Retinal pigment epithelial cell (primary cell): ENCODE measurements at regions not wholly inside any gene's neighbourhood (a gene's known extent, or its start where the extent isn't known, plus 50 kb on each side); places are given as distances from the start of the nearest gene placed in this dataset.

Experiments
- DNase-seq: peaks from one replicate; pipeline ENCODE4 v3.0.0-alpha.2; 2010; ENCODE audit warnings: low read depth
- H3K4me3 ChIP-seq: 2 replicates; pipeline ENCODE4 v1.5.1; 2011; ENCODE audit warnings: mild to moderate bottlenecking, low read length, control low read depth, moderate library complexity
- TF ChIP-seq, protein P1 (sequence below): conservative IDR thresholded peaks from 2 replicates; pipeline ENCODE4 v1.5.1; 2011; ENCODE audit warnings: low read depth, low read length, control low read depth, inconsistent platforms

DNA sequence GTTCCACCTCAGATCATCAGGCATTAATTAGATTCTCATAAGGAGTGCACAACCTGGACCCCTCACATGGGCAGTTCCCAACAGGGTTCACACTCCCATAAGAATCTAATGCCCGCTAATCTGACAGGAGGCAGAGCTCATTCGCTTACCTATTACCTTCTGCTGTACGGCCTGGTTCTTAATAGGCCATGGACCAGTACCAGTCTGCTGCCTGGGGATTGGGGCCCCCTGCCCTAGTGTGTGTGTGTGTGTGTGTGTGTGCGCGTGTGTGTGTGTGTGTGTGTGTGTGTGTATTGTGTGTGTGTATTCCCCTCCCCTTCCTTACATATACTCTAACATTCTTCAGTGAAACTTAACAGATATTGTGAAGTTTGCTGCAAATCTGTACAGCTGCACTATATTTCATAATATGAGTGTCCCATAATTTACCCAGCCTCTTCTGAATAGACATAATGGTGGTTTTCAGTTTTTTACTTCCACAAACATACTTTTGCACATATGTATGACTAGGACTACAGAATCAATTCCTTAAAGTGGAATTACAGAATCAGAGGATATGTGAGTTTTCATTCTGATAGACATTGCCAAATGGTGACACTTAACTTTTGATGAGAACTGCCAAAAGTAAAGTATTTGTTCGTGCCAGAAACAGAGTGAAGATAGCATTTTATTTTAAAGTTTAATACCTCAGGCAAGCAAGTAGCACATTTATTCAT lies 205.2 kb upstream of the EEA1 start:
- no peak overlapping the region for H3K4me3 ChIP-seq
- DNase-seq = no peak
- TF ChIP-seq, protein P1, sequence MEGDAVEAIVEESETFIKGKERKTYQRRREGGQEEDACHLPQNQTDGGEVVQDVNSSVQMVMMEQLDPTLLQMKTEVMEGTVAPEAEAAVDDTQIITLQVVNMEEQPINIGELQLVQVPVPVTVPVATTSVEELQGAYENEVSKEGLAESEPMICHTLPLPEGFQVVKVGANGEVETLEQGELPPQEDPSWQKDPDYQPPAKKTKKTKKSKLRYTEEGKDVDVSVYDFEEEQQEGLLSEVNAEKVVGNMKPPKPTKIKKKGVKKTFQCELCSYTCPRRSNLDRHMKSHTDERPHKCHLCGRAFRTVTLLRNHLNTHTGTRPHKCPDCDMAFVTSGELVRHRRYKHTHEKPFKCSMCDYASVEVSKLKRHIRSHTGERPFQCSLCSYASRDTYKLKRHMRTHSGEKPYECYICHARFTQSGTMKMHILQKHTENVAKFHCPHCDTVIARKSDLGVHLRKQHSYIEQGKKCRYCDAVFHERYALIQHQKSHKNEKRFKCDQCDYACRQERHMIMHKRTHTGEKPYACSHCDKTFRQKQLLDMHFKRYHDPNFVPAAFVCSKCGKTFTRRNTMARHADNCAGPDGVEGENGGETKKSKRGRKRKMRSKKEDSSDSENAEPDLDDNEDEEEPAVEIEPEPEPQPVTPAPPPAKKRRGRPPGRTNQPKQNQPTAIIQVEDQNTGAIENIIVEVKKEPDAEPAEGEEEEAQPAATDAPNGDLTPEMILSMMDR = no peak

DNA sequence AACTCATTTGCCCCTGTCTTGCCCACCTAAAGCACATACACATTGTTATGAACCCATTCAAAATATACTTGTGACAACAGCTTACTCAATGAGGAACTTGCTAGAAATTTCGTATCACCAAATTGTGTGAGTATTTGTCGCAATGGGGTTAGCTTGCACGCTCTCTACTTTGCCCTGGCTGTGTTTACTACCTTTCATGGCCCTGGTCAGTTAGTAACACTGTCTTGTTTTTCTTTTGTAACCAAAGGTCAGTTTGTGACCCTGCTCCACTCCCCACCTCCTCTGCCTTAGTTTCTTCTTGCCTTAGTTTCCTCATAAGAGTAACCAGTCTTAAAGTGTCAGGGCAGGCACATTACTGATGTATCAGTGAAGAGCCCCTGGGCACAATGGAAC lies 205.8 kb upstream of the EEA1 start:
- no peak overlapping the region for H3K4me3 ChIP-seq
- TF ChIP-seq, protein P1 = no peak
- DNase-seq = no peak

DNA sequence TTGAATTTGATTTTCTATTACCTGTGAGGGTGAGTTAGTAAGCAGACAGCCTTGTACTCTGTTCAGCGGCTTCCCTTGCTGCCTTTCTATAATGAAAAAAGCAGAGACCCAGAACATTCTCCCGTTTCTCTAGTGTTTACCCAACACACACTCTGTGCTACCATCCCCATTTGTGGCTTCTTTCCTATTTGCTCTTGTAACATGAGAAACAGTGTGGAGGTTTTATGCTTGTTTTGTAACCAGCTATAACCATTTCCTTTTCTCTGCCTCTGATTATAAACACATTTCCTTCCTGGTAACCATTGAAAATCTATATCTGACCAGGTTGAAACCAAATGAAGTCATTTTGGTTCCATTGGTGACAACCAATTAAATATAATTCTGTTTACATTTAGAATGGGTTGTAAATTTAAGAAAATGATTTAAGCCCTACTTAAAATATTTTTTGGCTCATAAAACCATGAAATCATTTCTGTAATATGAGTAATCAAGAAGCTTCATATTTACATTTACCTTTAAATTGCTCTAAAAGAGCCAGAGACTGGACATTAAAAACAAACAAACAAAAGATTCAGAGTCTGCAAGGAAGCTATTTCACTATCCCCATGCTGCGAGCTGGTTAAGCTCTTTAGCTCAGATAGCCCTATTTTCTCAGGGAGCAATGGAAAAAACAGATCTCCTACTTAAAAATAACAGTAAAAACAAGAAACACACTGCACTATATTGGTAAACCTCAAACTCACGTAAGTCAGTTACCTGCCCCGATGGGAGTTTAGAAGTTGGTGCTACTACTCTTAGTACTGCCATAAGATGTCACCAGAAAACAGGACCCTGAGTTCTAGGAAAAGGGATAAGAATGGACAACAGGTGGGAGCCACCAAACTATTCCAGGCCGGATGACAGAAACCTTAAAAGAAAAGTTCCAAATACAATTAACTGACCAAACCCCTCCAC lies 206.5 kb upstream of the EEA1 start:
- DNase-seq = no peak
- TF ChIP-seq, protein P1 = no peak
- H3K4me3 ChIP-seq = no peak overlapping the region

DNA sequence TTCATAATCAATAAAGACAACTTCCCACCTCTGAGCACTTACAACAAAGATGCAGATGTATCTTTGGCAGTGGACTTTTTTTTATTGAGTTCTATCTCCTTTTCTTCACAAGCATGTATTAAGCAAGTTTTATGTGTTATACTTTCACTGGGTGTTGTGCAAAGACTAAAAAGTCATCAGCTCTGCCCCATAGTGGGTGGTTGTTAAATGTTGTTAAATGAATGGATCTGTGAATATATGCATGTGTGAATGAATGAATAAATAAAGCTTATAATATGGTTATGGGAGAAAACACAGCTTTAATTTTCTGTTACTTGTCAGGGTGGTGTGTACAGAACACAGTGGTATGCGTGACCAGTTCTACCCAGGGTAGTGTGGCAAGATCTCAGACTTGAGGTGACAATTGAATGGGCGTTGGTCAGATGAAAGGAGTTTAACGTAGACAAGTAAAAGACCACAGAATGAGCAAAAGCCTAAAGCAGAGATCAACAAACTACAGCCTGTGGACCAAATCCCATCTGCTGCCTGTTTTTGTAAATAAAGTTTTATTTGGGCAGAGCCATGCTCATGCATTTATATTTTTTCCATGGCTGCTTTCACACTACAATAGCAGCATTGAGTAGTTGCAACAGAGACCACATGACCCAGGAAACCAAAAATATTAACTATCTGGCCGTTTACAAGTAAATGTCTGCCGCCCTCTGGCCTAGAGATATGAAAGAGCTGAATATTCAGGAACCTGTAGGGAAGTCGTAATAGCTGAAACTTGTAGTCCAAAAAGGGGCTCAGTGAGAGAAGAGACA lies 207.4 kb upstream of the EEA1 start:
- H3K4me3 ChIP-seq = no peak overlapping the region
- TF ChIP-seq, protein P1 = no peak
- DNase-seq = no peak

DNA sequence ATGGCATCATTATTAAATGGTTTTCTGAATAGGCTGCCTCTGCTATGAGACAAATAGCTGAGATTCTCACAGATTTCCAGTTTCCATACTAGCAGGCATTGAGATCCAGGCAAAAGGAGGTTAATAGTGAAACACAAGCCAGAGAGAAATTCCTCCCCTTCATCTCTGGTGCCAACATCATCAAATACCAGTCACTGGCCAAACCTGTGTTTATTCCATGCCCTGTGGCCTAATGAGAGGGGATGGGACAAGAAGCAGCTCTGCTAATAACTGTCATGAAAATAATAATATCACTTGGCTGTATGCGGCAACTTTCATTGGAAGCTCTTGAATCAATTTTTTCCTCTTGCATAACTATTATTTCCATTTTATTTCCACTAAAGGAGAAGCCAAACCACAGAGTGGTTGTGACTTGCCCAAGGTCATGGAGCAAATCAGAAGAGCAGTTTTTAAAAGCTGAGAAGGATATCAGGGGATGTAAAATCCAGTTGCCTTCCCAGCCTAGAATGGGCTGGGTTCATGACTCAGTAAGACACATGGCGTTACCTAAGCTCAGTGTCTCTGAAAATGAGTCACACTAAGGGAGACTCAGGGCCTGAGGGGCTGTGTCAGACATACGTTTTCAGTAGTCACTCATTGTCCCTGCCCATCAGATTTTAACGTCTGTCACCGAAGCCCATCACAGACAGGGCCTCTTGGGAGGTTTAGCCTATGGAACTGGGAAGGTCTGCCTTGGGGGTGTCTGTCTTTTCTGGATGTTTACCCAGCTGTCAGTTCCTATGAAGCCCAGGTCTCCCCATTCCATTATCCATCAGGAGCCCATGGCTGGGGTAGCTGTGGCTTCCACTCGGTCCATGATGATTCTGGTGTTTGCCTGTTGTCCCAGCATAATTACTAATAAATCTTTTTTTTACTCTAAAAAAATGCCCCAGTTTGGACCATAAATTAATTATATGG lies 208.8 kb upstream of the EEA1 start:
- TF ChIP-seq, protein P1 = no peak
- H3K4me3 ChIP-seq = no peak overlapping the region
- no peak for DNase-seq

DNA sequence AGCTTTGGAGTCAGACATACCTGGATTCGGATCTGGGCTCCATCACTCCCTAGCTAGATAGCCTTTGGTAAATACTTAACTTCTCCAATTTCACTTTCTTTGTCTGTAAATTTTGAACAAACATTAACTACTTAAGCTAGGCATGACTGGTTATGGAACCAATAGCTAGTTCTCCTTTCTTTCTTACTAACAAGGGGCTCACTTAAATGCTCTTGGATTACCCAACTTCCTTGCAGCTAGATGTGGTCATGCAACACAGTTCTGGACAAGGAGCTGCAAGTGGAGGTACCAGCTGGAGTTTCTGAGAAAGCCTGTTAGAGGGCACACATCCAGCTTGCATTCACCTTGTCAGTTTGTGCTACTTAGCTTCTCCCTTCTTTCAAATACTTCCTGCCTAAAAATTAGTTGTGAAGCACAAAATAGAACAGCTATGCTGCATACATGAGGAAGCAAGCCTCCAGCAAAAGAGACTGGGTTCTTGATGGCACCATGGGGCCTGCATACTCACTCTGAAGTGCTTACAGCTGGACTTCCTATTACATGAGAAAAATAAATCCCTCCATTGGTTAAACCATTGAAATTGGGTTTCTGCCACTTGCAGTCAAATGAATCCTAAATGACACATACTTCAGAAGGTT lies 210.1 kb upstream of the EEA1 start:
- TF ChIP-seq, protein P1 = no peak
- no peak overlapping the region for H3K4me3 ChIP-seq
- no peak for DNase-seq
